ENCODE measurements at regions not wholly inside any gene's neighbourhood (a gene's known extent, or its start where the extent isn't known, plus 50 kb on each side); places are given as distances from the start of the nearest gene placed in this dataset.

- no peaks in the 10 kb centered on the region for H3K36me3 ChIP-seq (ENCODE audit: control insufficient read depth in 2 of 2, extremely low read depth in 1 of 2, insufficient read depth in 1 of 2, low read length in 1 of 2)
- H3K9me3 Mint-ChIP-seq: no peaks in the 10 kb centered on the region
- no peak overlapping the region for H3K4me3 Mint-ChIP-seq
- DNase-seq (no peak), ATAC-seq (replicated peaks in 1 of 4) (no peak)
- 93% methylated on average over 9 of the region's 13 CpGs for WGBS (ENCODE audit: insufficient coverage)
- no peaks in the 10 kb centered on the region for H3K9me3 ChIP-seq
- no peak overlapping the region for H3K27ac ChIP-seq (ENCODE audit: low read length)
- H3K4me1 ChIP-seq (ENCODE audit: control insufficient read depth in 1 of 2, extremely low read depth in 1 of 2, insufficient read depth in 2 of 2, low read length in 2 of 2): no peaks in the 10 kb centered on the region
- peaks cover 0 to 32% of the 10 kb centered on the region in 2 experiments for H3K27me3 ChIP-seq (replicated peaks in 1 of 2; ENCODE audit: control insufficient read depth in 2 of 2, extremely low read depth in 1 of 2, insufficient read depth in 2 of 2, low read length in 1 of 2)
- H3K27me3 Mint-ChIP-seq: peaks cover 15 to 24% of the 10 kb centered on the region in 2 donors
- CTCF ChIA-PET: interaction anchor here in 1 of 2 donors (0.5 kb wide), 1 partner anchor 582 kb away, joined by 3 read pairs; no protein-coding TSS in a partner anchor
- POLR2A ChIA-PET: no interaction called here
- no peak overlapping the region for H3K4me3 ChIP-seq (ENCODE audit: control insufficient read depth in 1 of 2, extremely low read depth in 1 of 2, low read length in 1 of 2)
- no peaks in the 10 kb centered on the region for H3K4me1 Mint-ChIP-seq
- H3K36me3 Mint-ChIP-seq: no peaks in the 10 kb centered on the region
- H3K27ac Mint-ChIP-seq: no peak overlapping the region
Measured at GRCh38 chr3:197367081-197367780, 68.8 kb upstream of the DLG1 start.

- ChIA-PET POLR2A (no interaction called here), CTCF (interaction anchor here in 1 of 2 donors (0.5 to 0.7 kb wide), 2 partner anchors 49 to 581 kb away, joined by 3 read pairs; no protein-coding TSS in a partner anchor)
- Mint-ChIP-seq H3K4me3 (no peak overlapping the region), H3K27ac (no peak overlapping the region), H3K9me3 (peaks cover 0 to under 1% (median 0%) of the 10 kb centered on the region in 3 donors), H3K27me3 (peaks cover 15 to 24% of the 10 kb centered on the region in 2 donors), H3K36me3 (no peaks in the 10 kb centered on the region), H3K4me1 (no peaks in the 10 kb centered on the region)
- Histone ChIP-seq H3K36me3 (ENCODE audit: control insufficient read depth in 2 of 2, extremely low read depth in 1 of 2, insufficient read depth in 1 of 2, low read length in 1 of 2) (no peaks in the 10 kb centered on the region), H3K4me3 (ENCODE audit: control insufficient read depth in 1 of 2, extremely low read depth in 1 of 2, low read length in 1 of 2) (no peak overlapping the region), H3K27me3 (replicated peaks in 1 of 2; ENCODE audit: control insufficient read depth in 2 of 2, extremely low read depth in 1 of 2, insufficient read depth in 2 of 2, low read length in 1 of 2) (peaks cover 0 to 30% of the 10 kb centered on the region in 2 experiments), H3K27ac (ENCODE audit: low read length) (no peak overlapping the region), H3K4me1 (ENCODE audit: control insufficient read depth in 1 of 2, extremely low read depth in 1 of 2, insufficient read depth in 2 of 2, low read length in 2 of 2) (no peaks in the 10 kb centered on the region), H3K9me3 (no peaks in the 10 kb centered on the region)
- 78% methylated on average over 8 of the region's 13 CpGs for WGBS (ENCODE audit: insufficient coverage)
- ATAC-seq (replicated peaks in 1 of 4): no peak
- DNase-seq: no peak
Measured at GRCh38 chr3:197366301-197367044, 68.1 kb upstream of the DLG1 start.

GRCh38 chr3:197365586-197365985 lies 67.2 kb upstream of the DLG1 start:
- Mint-ChIP-seq H3K4me3 (no peak overlapping the region), H3K9me3 (peaks cover 4 to 9% (median 7%) of the 10 kb centered on the region in 3 donors), H3K36me3 (peaks cover 3% of the 10 kb centered on the region), H3K27me3 (peaks cover 15 to 24% of the 10 kb centered on the region in 2 donors), H3K27ac (no peak overlapping the region), H3K4me1 (no peaks in the 10 kb centered on the region)
- ATAC-seq (replicated peaks in 1 of 4) (no peak), DNase-seq (no peak)
- Histone ChIP-seq H3K4me1 (ENCODE audit: control insufficient read depth in 1 of 2, extremely low read depth in 1 of 2, insufficient read depth in 2 of 2, low read length in 2 of 2) (no peaks in the 10 kb centered on the region), H3K9me3 (no peaks in the 10 kb centered on the region), H3K4me3 (ENCODE audit: control insufficient read depth in 1 of 2, extremely low read depth in 1 of 2, low read length in 1 of 2) (no peak overlapping the region), H3K27ac (ENCODE audit: low read length) (no peak overlapping the region), H3K36me3 (ENCODE audit: control insufficient read depth in 2 of 2, extremely low read depth in 1 of 2, insufficient read depth in 1 of 2, low read length in 1 of 2) (no peaks in the 10 kb centered on the region), H3K27me3 (replicated peaks in 1 of 2; ENCODE audit: control insufficient read depth in 2 of 2, extremely low read depth in 1 of 2, insufficient read depth in 2 of 2, low read length in 1 of 2) (peaks cover 0 to 30% of the 10 kb centered on the region in 2 experiments)
- ChIA-PET CTCF (no interaction called here), POLR2A (no interaction called here)
- WGBS (ENCODE audit: insufficient coverage): 73% methylated on average over 3 of the region's 4 CpGs

GRCh38 chr3:197364410-197365071 lies 66.1 kb upstream of the DLG1 start:
- peaks cover 9 to 17% (median 16%) of the 10 kb centered on the region in 3 donors for H3K9me3 Mint-ChIP-seq
- POLR2A ChIA-PET: no interaction called here
- WGBS (ENCODE audit: insufficient coverage): 74% methylated on average over 5 of the region's 9 CpGs

GRCh38 chr3:197363553-197364409 lies 65.4 kb upstream of the DLG1 start:
- peaks cover 11 to 22% (median 20%) of the 10 kb centered on the region in 3 donors for H3K9me3 Mint-ChIP-seq
- WGBS (ENCODE audit: insufficient coverage): 84% methylated on average over 9 of the region's 14 CpGs
- Histone ChIP-seq H3K4me3 (ENCODE audit: control insufficient read depth in 1 of 2, extremely low read depth in 1 of 2, low read length in 1 of 2) (no peak overlapping the region), H3K27me3 (replicated peaks in 1 of 2; ENCODE audit: control insufficient read depth in 2 of 2, extremely low read depth in 1 of 2, insufficient read depth in 2 of 2, low read length in 1 of 2) (peaks cover 0 to 28% of the 10 kb centered on the region in 2 experiments), H3K4me1 (ENCODE audit: control insufficient read depth in 1 of 2, extremely low read depth in 1 of 2, insufficient read depth in 2 of 2, low read length in 2 of 2) (no peaks in the 10 kb centered on the region), H3K9me3 (no peaks in the 10 kb centered on the region), H3K36me3 (ENCODE audit: control insufficient read depth in 2 of 2, extremely low read depth in 1 of 2, insufficient read depth in 1 of 2, low read length in 1 of 2) (no peaks in the 10 kb centered on the region), H3K27ac (ENCODE audit: low read length) (no peak overlapping the region)
- POLR2A ChIA-PET: no interaction called here
- CTCF ChIA-PET: no interaction called here
- ATAC-seq (replicated peaks in 1 of 4): no peak
- no peak for DNase-seq
- peaks cover 8% of the 10 kb centered on the region for H3K36me3 Mint-ChIP-seq
- no peak overlapping the region for H3K4me3 Mint-ChIP-seq
- H3K4me1 Mint-ChIP-seq: no peaks in the 10 kb centered on the region
- peaks cover 15 to 20% of the 10 kb centered on the region in 2 donors for H3K27me3 Mint-ChIP-seq
- peak overlapping the region in 1 of 2 donors; percentile 14 for H3K27ac Mint-ChIP-seq

More at GRCh38 chr3:197364410-197365071, 66.1 kb upstream of the DLG1 start:
- Mint-ChIP-seq H3K27me3 (peaks cover 15 to 20% of the 10 kb centered on the region in 2 donors), H3K4me3 (no peak overlapping the region), H3K36me3 (peaks cover 8% of the 10 kb centered on the region), H3K4me1 (no peaks in the 10 kb centered on the region), H3K27ac (no peak overlapping the region)
- Histone ChIP-seq H3K4me3 (ENCODE audit: control insufficient read depth in 1 of 2, extremely low read depth in 1 of 2, low read length in 1 of 2) (no peak overlapping the region), H3K36me3 (ENCODE audit: control insufficient read depth in 2 of 2, extremely low read depth in 1 of 2, insufficient read depth in 1 of 2, low read length in 1 of 2) (no peaks in the 10 kb centered on the region), H3K4me1 (ENCODE audit: control insufficient read depth in 1 of 2, extremely low read depth in 1 of 2, insufficient read depth in 2 of 2, low read length in 2 of 2) (no peaks in the 10 kb centered on the region), H3K9me3 (no peaks in the 10 kb centered on the region), H3K27ac (ENCODE audit: low read length) (no peak overlapping the region), H3K27me3 (replicated peaks in 1 of 2; ENCODE audit: control insufficient read depth in 2 of 2, extremely low read depth in 1 of 2, insufficient read depth in 2 of 2, low read length in 1 of 2) (peaks cover 0 to 28% of the 10 kb centered on the region in 2 experiments)
- ATAC-seq (replicated peaks in 1 of 4) (no peak), DNase-seq (no peak)
- CTCF ChIA-PET: no interaction called here

- POLR2A ChIA-PET: no interaction called here
- Histone ChIP-seq H3K27ac (ENCODE audit: low read length) (no peak overlapping the region), H3K4me1 (ENCODE audit: control insufficient read depth in 1 of 2, extremely low read depth in 1 of 2, insufficient read depth in 2 of 2, low read length in 2 of 2) (no peaks in the 10 kb centered on the region), H3K4me3 (ENCODE audit: control insufficient read depth in 1 of 2, extremely low read depth in 1 of 2, low read length in 1 of 2) (no peak overlapping the region), H3K9me3 (no peaks in the 10 kb centered on the region), H3K36me3 (ENCODE audit: control insufficient read depth in 2 of 2, extremely low read depth in 1 of 2, insufficient read depth in 1 of 2, low read length in 1 of 2) (no peaks in the 10 kb centered on the region), H3K27me3 (replicated peaks in 1 of 2; ENCODE audit: control insufficient read depth in 2 of 2, extremely low read depth in 1 of 2, insufficient read depth in 2 of 2, low read length in 1 of 2) (peaks cover 0 to 23% of the 10 kb centered on the region in 2 experiments)
- Mint-ChIP-seq H3K9me3 (peaks cover 11 to 23% (median 20%) of the 10 kb centered on the region in 3 donors), H3K27me3 (peaks cover 6 to 12% of the 10 kb centered on the region in 2 donors), H3K36me3 (peaks cover 8% of the 10 kb centered on the region), H3K4me3 (no peak overlapping the region), H3K27ac (no peak overlapping the region), H3K4me1 (no peaks in the 10 kb centered on the region)
- no CpG with 5 or more reads among the region's 2 CpGs for WGBS (ENCODE audit: insufficient coverage)
- CTCF ChIA-PET: no interaction called here
- DNase-seq (no peak), ATAC-seq (replicated peaks in 1 of 4) (no peak)
Measured at GRCh38 chr3:197362081-197362480, 63.7 kb upstream of the DLG1 start.
